GM21619 (cell line): ENCODE measurements at regions not wholly inside any gene's neighbourhood (a gene's known extent, or its start where the extent isn't known, plus 50 kb on each side); places are given as distances from the start of the nearest gene placed in this dataset.
"Not testable (repeated sequence)": the region's sequence is repeated elsewhere in the genome, so short reads cannot be mapped to it uniquely, and the experiment has no call there.

Experiments used
- ATAC-seq: cut with Tn5 transposase; IDR thresholded peaks from one replicate; pipeline ENCODE4 v1.9.1; 2021; ENCODE audit not compliant: unreplicated experiment

DNA sequence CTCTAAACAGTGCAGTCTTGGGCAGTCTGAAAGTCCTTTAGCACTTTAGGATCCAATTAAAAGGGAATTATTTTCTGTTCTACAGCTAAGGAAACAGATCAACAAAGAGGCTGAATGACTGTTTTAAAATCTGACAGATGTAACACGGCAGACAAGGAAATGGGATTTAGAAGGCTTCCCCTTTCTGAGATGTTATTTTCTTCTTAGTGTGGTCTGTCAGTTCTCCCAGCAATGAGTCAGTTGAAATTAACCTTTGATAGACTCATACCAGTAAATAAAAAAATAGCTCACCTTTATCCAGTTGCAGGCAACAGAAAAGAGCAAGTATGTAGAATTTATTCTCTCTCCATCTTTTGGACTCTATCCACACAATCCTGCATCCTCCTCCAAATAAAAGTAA is 98.1 kb downstream of the NEDD1 start:
- no peak for ATAC-seq

- ATAC-seq: no peak
These were observed 98.6 kb downstream of the NEDD1 start for GRCh38 chr12:97005646-97006045.

- no peak for ATAC-seq
These were observed 99.5 kb downstream of the NEDD1 start for GRCh38 chr12:97006585-97006984.

DNA sequence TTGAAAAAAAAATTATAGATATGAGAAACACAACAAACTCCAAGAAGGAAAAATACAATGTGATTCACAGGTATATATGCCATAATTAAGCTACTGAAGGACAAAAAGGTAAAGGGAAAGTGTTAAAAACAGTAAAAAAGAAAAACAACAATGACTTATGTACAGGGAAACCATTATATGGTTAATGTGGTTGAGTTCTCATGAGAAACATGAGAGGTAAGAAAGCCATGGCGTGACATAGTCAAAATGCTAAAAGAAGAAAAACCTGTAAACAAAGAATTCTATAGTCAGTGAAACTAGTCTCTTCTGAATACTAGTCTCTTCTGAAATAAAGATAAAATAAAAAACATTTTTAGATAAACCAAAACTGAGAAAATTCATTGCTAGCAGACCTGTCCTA is 109.1 kb downstream of the NEDD1 start:
- no peak for ATAC-seq

DNA sequence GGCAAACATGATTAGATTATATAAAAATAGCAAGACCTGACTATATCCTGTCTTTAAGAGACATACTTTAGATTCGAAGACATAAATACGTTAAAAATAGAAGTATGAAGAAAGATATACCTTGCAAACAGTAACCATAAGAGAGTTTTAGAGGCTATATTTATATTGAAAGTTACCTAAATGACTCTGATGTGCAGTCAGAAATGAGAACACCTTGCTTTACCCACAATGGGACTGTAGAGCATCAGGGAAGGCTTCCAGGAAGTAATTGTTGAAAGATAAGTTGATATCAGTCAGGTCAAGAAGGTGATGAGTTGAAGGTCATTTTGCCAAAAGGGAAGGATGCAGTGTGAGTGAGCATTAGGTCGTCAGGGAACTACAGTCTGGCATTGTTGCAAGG is 110.2 kb downstream of the NEDD1 start:
- no peak for ATAC-seq

DNA sequence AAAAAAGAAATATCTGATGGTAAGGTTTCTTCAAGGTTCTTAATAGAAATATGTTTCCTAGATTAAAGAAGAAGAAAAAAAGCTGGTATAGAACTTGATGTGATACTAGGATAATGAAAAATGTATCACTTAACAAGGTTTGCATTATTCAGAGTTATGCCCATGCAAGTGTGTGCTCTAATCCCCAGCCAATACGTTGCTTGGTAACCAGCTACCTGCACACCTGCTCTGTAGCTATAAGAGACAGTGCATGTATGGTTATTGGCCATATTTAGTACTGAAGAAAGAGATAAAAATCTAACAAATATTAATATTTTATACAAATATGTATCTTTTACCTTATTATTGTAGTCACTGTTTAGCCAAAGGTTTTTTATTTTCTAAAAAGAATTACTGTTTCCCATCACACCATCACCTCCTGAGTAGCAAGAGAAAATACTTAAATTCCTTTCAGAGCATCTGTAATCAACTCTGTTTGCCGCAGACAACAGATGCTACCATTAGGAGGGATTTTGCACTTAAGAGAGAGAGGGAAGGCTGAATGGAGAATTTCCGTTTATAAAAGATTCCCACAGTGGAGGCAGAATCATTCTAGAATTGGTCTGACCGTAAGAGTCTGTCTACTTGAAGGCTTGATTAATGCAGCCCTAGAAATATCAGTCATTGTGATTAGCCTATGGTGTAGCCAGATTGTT is 115.6 kb downstream of the NEDD1 start:
- ATAC-seq: no peak

DNA sequence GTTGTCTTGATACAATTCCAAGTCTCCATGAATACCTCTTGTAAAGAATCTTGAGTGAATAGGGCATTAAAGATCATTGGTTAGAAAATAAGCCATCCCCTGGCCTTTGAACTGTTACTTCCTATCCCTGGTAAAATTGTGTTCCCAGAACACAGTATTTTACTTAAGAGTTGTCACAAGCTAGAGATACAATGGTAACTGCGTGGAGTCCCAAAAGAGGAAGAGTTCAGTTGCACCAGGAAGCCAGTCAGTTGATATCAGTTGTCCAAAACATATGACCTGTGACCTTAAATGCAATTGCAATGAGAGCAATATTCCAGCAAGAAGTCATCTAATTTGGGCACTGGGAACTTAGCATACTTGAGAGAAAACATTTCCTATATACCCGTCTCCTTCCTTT is 117.3 kb downstream of the NEDD1 start:
- ATAC-seq: no peak

DNA sequence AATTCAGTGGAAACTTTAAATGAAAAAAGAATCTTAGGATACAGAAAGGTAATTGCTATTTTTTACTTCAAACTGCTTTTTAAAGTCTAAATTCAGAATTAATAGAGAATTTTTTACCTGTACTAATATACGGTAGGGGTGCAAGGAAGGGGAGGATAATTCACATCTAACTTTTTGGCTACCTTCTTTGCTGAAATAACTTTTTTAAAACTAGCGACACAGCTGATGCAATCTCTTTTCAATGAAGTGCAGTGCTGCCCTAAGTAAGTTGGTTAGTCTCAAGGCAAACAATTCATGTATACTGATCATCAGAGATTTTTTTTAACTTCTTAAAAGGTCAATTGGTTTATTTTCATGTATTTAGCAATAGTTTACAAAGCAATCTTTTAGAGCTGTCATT is 119.8 kb downstream of the NEDD1 start:
- ATAC-seq: no peak

DNA sequence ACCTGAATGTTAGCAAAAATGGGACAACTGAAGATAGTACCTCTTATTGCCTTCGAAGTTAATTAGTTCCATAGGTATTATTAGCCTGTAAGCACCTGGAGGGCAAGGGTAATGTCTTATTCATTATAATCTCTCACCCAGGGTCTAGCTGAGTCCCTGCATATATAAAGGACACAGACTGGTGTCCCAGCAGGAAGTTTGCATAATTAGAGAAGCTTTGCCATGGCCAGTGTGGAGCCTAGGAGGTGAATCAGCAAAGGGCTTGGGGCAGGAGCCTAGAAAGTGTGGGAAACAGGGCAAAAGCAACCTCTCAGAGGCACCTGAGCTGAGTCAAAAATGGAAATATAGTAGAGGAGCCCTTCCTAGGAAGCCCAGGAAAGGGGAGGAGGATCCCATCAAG is 120.4 kb downstream of the NEDD1 start:
- ATAC-seq: no peak

GRCh38 chr12:97038131-97038530 is 131.1 kb downstream of the NEDD1 start:
- ATAC-seq: no peak

DNA sequence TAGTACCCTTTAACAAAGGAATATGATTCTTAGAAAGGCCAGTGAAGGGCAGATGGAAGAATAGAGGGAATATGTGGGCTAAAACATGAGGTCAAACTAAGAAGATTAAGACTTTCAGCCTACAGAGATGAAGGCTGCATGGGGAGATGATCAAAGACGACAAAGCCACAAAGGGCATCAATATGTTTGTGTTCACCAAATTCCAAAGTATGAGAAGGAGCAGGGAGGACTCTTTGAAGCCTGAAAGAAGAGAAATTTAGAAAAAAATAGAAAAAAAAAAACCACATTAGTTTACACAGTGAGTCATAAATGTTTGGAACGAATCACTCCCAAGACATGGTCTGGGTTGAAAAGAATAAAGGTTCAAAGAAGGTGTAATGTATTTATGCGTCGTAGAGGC is 131.8 kb downstream of the NEDD1 start:
- no peak for ATAC-seq

- no peak for ATAC-seq
These were observed 139.8 kb downstream of the NEDD1 start for GRCh38 chr12:97046901-97047300.

DNA sequence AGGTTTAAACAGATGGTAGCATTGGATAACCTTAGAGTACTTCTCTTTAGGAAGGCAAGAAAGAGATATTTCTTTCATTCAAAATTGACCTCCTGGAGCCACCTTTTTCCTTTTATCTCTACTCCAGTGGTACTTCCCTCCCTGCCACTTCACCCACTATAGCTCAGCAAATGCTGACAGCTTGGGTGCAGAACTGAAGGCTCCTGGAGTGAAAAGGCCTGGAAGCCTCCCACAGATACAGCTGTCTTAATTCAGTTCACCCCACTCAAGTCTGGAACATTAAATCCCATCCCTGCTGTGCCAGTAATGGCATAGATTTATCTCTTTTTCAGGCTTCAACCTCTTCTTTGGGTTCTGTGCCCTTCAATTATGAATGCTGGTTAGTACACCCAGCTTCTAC is 140.3 kb downstream of the NEDD1 start:
- ATAC-seq: no peak

DNA sequence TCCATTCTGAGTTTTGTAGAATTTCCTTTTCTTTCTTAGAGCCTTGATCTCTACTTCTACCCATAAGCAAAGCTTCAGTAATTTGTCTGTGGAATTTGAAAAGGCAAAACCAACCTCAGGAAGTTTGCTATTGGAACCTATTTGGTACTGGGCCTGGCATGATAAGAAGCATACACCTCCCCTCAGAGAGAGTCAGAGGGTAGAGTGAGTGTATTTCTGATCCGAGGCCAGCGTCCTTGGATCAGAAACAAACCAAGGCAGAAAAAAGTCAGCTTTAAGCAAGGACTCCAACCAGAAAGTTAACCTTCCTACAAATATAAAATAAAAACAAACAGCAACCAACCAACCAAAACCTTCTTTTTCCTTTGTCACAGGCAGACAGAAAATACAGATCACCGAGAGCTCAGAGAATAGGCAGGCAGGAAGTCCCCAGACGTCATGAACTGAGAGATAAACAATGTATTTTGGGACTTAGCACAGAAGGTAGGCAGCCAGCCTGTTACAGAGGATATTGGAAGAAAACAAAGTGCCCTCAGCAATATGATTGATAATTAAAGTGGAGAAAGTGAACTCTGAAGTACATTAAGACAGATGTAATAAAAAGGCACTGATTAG is 141.5 kb downstream of the NEDD1 start:
- no peak for ATAC-seq

- ATAC-seq: no peak
These were observed 143.5 kb downstream of the NEDD1 start for GRCh38 chr12:97050509-97050908.

GRCh38 chr12:97051341-97051740 is 144.3 kb downstream of the NEDD1 start:
- no peak for ATAC-seq

GRCh38 chr12:97061171-97061570 is 154.1 kb downstream of the NEDD1 start:
- ATAC-seq: no peak

DNA sequence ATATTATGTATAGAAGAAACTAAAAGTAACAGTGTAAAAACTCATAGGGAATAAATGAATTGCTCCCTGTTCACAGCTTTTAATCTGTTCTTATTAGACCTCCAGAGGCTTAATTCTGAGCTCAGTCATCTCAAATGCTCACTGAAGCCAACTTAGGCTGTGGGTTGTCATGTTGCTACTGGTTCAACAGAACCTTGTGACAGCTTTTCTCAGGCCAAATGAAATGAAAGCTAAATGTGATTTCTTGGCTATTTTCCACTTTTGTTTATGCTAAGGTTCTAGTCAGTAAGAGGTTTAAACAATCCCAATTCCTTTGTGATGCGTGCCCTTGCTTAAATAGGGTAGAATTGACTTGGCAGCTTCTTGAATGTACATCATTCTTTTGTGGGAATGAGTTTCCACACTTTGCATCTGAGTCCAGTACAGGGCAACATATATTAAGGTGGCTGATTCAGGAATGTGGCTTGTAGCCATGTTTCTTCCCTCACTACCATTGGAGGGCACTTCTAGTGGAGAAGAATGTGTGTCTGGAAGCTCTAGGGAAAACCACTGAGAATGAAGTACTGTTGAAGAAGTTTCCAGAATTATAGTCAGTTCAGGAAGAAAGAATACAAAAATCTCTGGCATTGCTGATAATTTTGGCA is 156.4 kb downstream of the NEDD1 start:
- ATAC-seq: no peak

GRCh38 chr12:97075161-97075933 is 168.3 kb downstream of the NEDD1 start:
- no peak for ATAC-seq

DNA sequence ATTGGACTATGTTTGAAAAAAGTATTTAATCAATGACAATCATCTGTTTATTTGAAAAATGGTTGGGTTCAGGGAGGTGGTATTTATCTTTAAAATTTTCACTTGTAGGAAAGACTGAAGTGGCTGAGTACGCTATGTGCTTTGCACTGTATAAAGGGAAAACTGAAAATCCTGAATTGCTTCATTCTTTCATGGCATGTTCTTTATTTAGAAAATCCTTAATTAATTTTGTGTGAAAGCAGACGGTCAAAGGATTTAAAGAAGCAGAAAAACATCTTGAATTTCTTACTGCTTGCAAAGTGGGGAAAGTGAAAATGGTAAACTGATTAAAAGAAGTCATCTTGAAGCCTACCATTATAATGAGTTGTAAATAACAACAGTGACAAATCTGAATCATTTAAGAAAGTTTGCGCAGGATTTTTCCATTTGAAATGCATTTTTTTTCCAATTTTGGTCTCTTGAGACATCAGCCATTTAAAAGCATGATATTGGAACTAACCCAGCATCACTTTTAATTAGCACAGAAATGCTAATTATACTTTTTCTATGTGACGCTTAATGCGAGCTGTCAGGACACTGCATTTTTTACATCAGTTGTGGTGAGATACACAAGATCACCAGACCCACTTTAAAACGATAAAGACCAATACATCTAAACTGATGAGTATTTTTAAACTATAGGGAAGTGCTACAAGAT is 169.0 kb downstream of the NEDD1 start:
- no peak for ATAC-seq

- ATAC-seq: not testable (repeated sequence)
These were observed 169.9 kb downstream of the NEDD1 start for GRCh38 chr12:97076912-97077311.
